ENCODE measurements at regions not wholly inside any gene's neighbourhood (a gene's known extent, or its start where the extent isn't known, plus 50 kb on each side); places are given as distances from the start of the nearest gene placed in this dataset.
"Not testable (repeated sequence)": the region's sequence is repeated elsewhere in the genome, so short reads cannot be mapped to it uniquely, and the experiment has no call there.

DNA sequence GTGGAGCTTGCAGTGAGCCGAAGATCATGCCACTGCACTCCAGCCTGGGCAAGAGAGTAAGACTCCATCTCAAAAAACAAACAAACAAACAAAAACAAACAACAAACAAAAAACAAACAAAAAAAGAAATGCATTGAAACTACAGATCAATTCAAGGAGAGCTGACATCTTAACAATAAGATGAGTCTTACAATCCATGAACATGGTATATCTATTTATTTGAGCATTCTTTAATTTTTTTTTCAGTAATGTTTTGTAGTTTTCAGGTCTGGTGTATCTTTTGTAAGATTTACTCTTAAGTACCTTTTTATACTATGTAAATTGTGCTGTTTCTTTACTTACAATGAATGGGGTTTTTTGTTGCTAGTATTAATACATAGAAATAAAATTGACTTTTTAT, 140.1 kb upstream of the DAPK1 start:
- H3K4me1 ChIP-seq (ENCODE audit: insufficient read depth, low read length) = no peaks in the 10 kb centered on the region
- no peak overlapping the region for H3K27ac ChIP-seq (ENCODE audit: low read depth, low read length)
- peaks cover 0 to 6% (median 3%) of the 10 kb centered on the region in 5 donors for H3K9me3 Mint-ChIP-seq
- H3K36me3 Mint-ChIP-seq = no peaks in the 10 kb centered on the region
- H3K27me3 ChIP-seq (ENCODE audit: insufficient read depth, low read length, poor library complexity, severe bottlenecking) = no peaks in the 10 kb centered on the region
- H3K9me3 ChIP-seq (ENCODE audit: low read length) = no peaks in the 10 kb centered on the region
- no peaks in the 10 kb centered on the region for H3K4me1 Mint-ChIP-seq
- POLR2A ChIA-PET = no interaction called here
- DNase-seq = no peak
- no peak overlapping the region for H3K27ac Mint-ChIP-seq
- no peak overlapping the region for H3K4me3 ChIP-seq (ENCODE audit: low read length)
- H3K27me3 Mint-ChIP-seq = peaks cover 21 to 34% of the 10 kb centered on the region in 2 donors
- no peaks in the 10 kb centered on the region for H3K36me3 ChIP-seq (ENCODE audit: insufficient read depth, low read length)
- CTCF ChIA-PET = no interaction called here
- H3K4me3 Mint-ChIP-seq = no peak overlapping the region

DNA sequence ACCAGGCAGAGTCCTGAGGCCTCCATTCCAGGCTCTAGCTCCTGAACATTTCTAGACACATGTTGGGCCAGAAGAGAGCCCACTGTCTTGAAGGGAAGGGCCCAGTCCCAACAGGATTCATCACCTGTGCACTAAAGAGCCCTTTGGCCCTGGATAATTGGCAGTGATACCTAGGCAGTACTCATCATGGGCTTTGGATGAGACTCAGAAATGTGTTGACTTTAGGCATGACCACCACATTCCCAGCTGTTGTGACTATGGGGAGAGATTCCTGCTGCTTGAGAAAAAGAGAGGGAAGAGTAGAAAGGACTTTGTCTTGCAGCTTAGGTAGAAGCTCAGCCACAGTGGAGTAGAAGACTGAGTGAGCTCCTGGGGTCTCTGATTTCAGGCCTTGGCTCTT, 138.4 kb upstream of the DAPK1 start:
- peaks cover 21 to 31% of the 10 kb centered on the region in 2 donors for H3K27me3 Mint-ChIP-seq

DNA sequence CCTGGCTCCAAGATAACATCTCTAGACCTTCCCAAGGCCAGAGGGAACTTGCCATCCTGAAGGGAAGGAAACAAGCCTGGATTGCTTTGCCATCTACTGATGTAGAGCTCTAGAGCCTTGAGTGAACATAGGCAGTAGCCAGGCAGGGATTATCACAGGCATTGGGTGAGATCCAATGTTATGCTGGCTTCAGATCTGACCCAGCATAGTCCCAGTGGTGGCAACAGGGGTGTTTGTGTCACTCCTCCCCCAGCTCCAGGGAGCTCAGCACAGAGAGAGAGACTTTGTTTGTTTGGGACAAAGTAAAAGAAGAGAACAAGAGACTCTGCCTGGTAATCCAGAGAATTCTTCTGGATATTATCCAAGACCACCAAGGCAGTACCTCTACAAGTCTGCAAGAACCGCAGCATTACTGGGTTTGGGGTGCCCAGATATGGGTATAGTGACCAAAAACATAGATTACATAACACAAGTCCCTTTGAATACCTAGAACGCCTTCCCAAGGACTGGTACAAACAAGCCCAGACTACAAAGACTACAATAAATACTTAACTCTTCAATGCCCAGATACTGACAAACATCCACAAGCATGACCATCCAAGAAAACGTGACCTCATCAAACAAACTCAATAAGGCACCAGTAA, 137.6 kb upstream of the DAPK1 start:
- H3K27ac Mint-ChIP-seq = no peak overlapping the region
- ChIA-PET POLR2A (no interaction called here), CTCF (no interaction called here)
- H3K4me1 ChIP-seq (ENCODE audit: insufficient read depth, low read length) = no peaks in the 10 kb centered on the region
- H3K36me3 Mint-ChIP-seq = no peaks in the 10 kb centered on the region
- H3K27me3 Mint-ChIP-seq = peaks cover 21 to 30% of the 10 kb centered on the region in 2 donors
- H3K4me3 Mint-ChIP-seq = no peak overlapping the region
- peaks cover 2 to 9% (median 6%) of the 10 kb centered on the region in 5 donors for H3K9me3 Mint-ChIP-seq
- H3K4me1 Mint-ChIP-seq = no peaks in the 10 kb centered on the region
- no peaks in the 10 kb centered on the region for H3K9me3 ChIP-seq (ENCODE audit: low read length)
- no peaks in the 10 kb centered on the region for H3K27me3 ChIP-seq (ENCODE audit: insufficient read depth, low read length, poor library complexity, severe bottlenecking)
- no peak overlapping the region for H3K4me3 ChIP-seq (ENCODE audit: low read length)
- no peak for DNase-seq
- H3K36me3 ChIP-seq (ENCODE audit: insufficient read depth, low read length) = no peaks in the 10 kb centered on the region
- no peak overlapping the region for H3K27ac ChIP-seq (ENCODE audit: low read depth, low read length)

More for the DNA sequence above, 138.4 kb upstream of the DAPK1 start:
- Histone ChIP-seq H3K27me3 (ENCODE audit: insufficient read depth, low read length, poor library complexity, severe bottlenecking) (no peaks in the 10 kb centered on the region), H3K4me3 (ENCODE audit: low read length) (no peak overlapping the region), H3K4me1 (ENCODE audit: insufficient read depth, low read length) (no peaks in the 10 kb centered on the region), H3K36me3 (ENCODE audit: insufficient read depth, low read length) (no peaks in the 10 kb centered on the region), H3K9me3 (ENCODE audit: low read length) (no peaks in the 10 kb centered on the region), H3K27ac (ENCODE audit: low read depth, low read length) (no peak overlapping the region)
- no peak overlapping the region for H3K27ac Mint-ChIP-seq
- peaks cover 2 to 9% (median 3%) of the 10 kb centered on the region in 5 donors for H3K9me3 Mint-ChIP-seq
- CTCF ChIA-PET = no interaction called here
- H3K36me3 Mint-ChIP-seq = no peaks in the 10 kb centered on the region
- H3K4me3 Mint-ChIP-seq = no peak overlapping the region
- POLR2A ChIA-PET = no interaction called here
- DNase-seq = no peak
- no peaks in the 10 kb centered on the region for H3K4me1 Mint-ChIP-seq

DNA sequence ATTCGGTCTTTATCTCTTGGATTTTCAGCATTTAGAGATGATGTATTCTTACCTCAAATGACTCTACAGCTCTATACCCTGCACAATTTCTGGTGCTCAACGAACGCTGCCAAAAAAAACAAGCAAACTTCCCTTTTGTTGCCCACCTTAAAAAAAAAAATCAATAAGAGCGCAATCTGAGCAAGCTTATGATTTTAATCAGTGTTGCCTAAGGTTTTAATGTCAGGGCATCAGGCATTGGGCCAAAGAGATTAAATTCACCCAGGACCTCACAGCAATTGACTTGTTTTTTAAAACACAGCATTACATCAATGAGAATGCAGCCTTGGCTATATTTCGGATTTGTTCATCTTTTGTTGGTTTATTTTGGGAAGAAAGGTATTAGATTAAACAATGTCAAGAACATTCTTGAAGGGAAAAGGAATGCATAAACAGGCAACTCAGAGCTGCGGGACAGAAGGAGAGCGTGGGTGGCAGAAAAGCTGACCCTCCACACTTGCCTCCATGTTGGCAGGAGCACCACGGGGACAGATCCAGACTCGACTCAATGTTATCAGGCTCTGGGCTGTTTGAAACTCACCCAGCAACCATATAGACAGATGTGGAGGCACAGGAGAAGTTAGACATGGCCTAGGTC, 127.5 kb upstream of the DAPK1 start:
- Mint-ChIP-seq H3K27ac (no peak overlapping the region), H3K36me3 (no peaks in the 10 kb centered on the region), H3K4me1 (no peaks in the 10 kb centered on the region), H3K9me3 (peaks cover 0 to 10% (median 0%) of the 10 kb centered on the region in 5 donors), H3K27me3 (peaks cover 2 to 22% of the 10 kb centered on the region in 2 donors), H3K4me3 (no peak overlapping the region)
- Histone ChIP-seq H3K4me1 (ENCODE audit: insufficient read depth, low read length) (no peaks in the 10 kb centered on the region), H3K36me3 (ENCODE audit: insufficient read depth, low read length) (no peaks in the 10 kb centered on the region), H3K27ac (ENCODE audit: low read depth, low read length) (no peak overlapping the region), H3K27me3 (ENCODE audit: insufficient read depth, low read length, poor library complexity, severe bottlenecking) (no peaks in the 10 kb centered on the region), H3K4me3 (ENCODE audit: low read length) (no peak overlapping the region), H3K9me3 (ENCODE audit: low read length) (no peaks in the 10 kb centered on the region)
- ChIA-PET POLR2A (no interaction called here), CTCF (no interaction called here)
- DNase-seq = no peak

DNA sequence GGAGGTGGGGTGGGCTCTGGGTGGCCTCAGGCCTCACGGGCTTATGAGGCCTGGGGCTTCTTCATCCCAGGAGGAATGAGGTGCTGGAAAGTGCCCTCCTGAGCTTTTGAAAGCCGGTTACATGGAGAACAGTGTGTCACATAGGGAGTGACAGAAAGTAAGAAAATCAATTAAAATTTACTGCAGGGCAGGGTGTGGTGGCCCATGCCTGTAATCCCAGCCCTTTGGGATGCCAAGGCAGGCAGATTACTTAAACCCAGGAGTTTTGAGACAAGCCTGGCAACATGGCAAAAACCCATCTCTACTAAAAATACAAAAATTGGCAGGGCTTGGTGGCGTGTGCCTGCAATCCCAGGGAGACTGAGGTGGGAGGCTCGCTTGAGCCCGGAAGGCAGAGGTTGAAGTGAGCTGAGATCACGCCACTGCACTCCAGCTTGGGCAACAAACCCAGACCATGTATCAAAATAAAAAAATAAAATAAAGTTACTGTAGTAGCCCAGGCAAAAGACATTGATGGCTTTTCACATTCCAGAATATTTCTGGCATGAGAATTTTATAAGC, 125.8 kb upstream of the DAPK1 start:
- Mint-ChIP-seq H3K27ac (no peak overlapping the region), H3K4me3 (no peak overlapping the region), H3K4me1 (no peaks in the 10 kb centered on the region), H3K36me3 (no peaks in the 10 kb centered on the region), H3K27me3 (peaks cover 2 to 29% of the 10 kb centered on the region in 2 donors), H3K9me3 (peaks cover 0 to 9% (median 0%) of the 10 kb centered on the region in 5 donors)
- DNase-seq = no peak
- no peak overlapping the region for H3K4me3 ChIP-seq (ENCODE audit: low read length)
- CTCF ChIA-PET = no interaction called here
- no peaks in the 10 kb centered on the region for H3K4me1 ChIP-seq (ENCODE audit: insufficient read depth, low read length)
- POLR2A ChIA-PET = no interaction called here
- H3K27ac ChIP-seq (ENCODE audit: low read depth, low read length) = no peak overlapping the region
- H3K36me3 ChIP-seq (ENCODE audit: insufficient read depth, low read length) = no peaks in the 10 kb centered on the region
- no peaks in the 10 kb centered on the region for H3K27me3 ChIP-seq (ENCODE audit: insufficient read depth, low read length, poor library complexity, severe bottlenecking)
- no peaks in the 10 kb centered on the region for H3K9me3 ChIP-seq (ENCODE audit: low read length)

DNA sequence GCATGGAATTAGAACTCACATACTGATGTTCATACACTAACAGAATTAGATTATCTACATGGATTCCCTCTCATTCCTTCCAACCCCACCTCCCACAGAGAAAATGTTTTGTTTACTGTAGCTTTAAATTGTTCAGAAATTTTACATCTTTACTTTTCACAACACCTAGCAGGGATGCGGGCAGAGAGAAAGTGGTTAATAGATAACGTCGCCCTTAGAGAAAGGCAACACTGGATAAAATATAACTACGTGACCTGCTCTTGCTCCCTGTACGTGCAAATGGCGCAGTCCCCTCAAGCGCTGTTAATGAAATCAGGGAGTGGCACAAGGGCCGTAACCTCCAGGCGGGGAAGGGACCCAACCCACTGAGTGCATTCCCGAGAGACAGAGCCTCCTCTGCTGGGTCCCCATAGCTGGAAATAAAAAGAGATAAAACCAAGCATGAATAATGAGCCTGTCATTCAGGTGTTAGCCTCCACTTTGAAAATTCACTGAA, 125.3 kb upstream of the DAPK1 start:
- CTCF ChIA-PET = no interaction called here

DNA sequence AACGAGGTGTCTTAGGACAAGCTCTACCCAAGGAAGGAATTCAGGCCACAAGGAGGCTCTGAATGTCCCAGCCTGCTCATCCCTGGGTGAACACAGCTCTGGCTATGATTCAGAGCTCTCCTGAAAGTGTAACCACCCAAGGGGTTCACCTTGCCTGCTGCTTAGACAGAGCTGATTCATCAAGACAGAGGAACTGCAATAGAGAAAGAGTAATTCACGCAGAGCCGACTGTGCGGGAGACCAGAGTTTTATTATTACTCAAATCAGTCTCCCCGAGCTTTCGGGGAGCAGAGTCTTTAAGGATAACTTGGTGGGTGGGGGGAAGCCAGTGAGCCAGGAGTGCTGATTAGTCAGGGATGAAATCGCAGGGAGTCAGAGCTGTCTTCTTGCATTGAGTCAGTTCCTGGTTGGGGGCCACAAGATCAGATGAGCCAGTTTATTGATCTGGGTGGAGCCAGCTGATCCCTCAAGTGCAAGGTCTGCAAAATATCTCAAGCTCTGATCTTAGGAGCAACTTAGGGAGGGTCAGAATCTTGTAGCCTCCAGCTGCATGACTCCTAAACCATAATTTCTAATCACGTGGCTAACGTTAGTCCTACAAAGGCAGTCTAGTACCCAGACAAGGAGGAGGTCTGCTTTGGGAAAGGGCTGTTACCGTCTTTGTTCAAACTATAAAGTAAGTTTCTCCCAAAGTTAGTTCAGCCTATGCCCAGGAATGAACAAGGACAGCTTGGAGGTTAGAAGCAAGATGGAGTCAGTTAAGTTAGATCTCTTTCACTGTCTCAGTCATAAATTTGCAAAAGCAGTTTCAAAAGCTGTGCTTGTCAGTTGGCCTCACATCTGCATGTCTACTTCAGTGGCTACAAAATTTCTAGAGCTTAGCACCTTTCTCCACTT, 123.4 kb upstream of the DAPK1 start:
- H3K9me3 Mint-ChIP-seq; POLR2A ChIA-PET; H3K27ac Mint-ChIP-seq; DNase-seq; CTCF ChIA-PET; H3K4me1 Mint-ChIP-seq; H3K4me3 Mint-ChIP-seq; H3K27me3 ChIP-seq (ENCODE audit: insufficient read depth, low read length, poor library complexity, severe bottlenecking); H3K36me3 Mint-ChIP-seq; H3K9me3 ChIP-seq (ENCODE audit: low read length); H3K27ac ChIP-seq (ENCODE audit: low read depth, low read length); H3K4me3 ChIP-seq (ENCODE audit: low read length); H3K36me3 ChIP-seq (ENCODE audit: insufficient read depth, low read length); H3K4me1 ChIP-seq (ENCODE audit: insufficient read depth, low read length): not testable (repeated sequence)
- H3K27me3 Mint-ChIP-seq = peaks cover 2 to 29% of the 10 kb centered on the region in 2 donors

More for the DNA sequence above, 125.3 kb upstream of the DAPK1 start:
- Histone ChIP-seq H3K27ac (ENCODE audit: low read depth, low read length) (no peak overlapping the region), H3K4me1 (ENCODE audit: insufficient read depth, low read length) (no peaks in the 10 kb centered on the region), H3K9me3 (ENCODE audit: low read length) (no peaks in the 10 kb centered on the region), H3K27me3 (ENCODE audit: insufficient read depth, low read length, poor library complexity, severe bottlenecking) (no peaks in the 10 kb centered on the region), H3K36me3 (ENCODE audit: insufficient read depth, low read length) (no peaks in the 10 kb centered on the region), H3K4me3 (ENCODE audit: low read length) (no peak overlapping the region)
- Mint-ChIP-seq H3K9me3 (peaks cover 0 to 7% (median 0%) of the 10 kb centered on the region in 5 donors), H3K4me1 (no peaks in the 10 kb centered on the region), H3K27me3 (peaks cover 2 to 29% of the 10 kb centered on the region in 2 donors), H3K27ac (no peak overlapping the region), H3K36me3 (no peaks in the 10 kb centered on the region), H3K4me3 (no peak overlapping the region)
- POLR2A ChIA-PET = no interaction called here
- no peak for DNase-seq
